Tibial nerve (tissue), 4 donors: ENCODE measurements at regions not wholly inside any gene's neighbourhood (a gene's known extent, or its start where the extent isn't known, plus 50 kb on each side); places are given as distances from the start of the nearest gene placed in this dataset.

ENCODE experiments used
- DNase-seq, 2 donors: peaks; one replicate each; pipeline ENCODE4 v3.0.0-alpha.2; 2019; ENCODE audit warnings: low spot score in 2 of 2
- H3K27ac ChIP-seq, 4 donors: fragments of 200-600 bp; sonication (generic) in 3 of 4; one replicate each; pipeline ENCODE4 v1.5.1; 2017 to 2019; ENCODE audit warnings: mild to moderate bottlenecking in 1 of 4
- H3K27me3 ChIP-seq, 2 donors: fragments of 200-600 bp; sonication (generic) in 1 of 2; one replicate each; pipeline versions ENCODE4 v1.5.1 to v1.6.0; 2017 to 2019
- H3K36me3 ChIP-seq, 3 donors: fragments of 200-600 bp; sonication (generic); one replicate each; pipeline ENCODE4 v1.5.1; 2018 to 2019
- H3K4me1 ChIP-seq, 4 donors: fragments of 200-600 bp; sonication (generic) in 3 of 4; one replicate each; pipeline ENCODE4 v1.5.1; 2017 to 2019
- H3K4me3 ChIP-seq, 4 donors: fragments of 200-600 bp; sonication (generic) in 3 of 4; one replicate each; pipeline ENCODE4 v1.5.1; 2017 to 2019; ENCODE audit warnings: mild to moderate bottlenecking in 1 of 4, moderate library complexity in 1 of 4
- H3K9me3 ChIP-seq, 4 donors: fragments of 200-600 bp; sonication (generic) in 3 of 4; one replicate each; pipeline ENCODE4 v1.5.1; 2017 to 2019
- CTCF ChIP-seq, 5 experiments: fragments of 200-600 bp in 3 of 5; fragments of 450-650 bp in 2 of 5; sonication (generic) in 3 of 5; IDR thresholded peaks; one replicate each; pipeline ENCODE4 v1.5.1; 2016 to 2019; ENCODE audit warnings: antibody characterized with exemption in 5 of 5, mild to moderate bottlenecking in 3 of 5, moderate library complexity in 2 of 5
- EP300 ChIP-seq, 2 donors: sonication (generic); formaldehyde crosslinking; IDR thresholded peaks; one replicate each; pipeline ENCODE4 v1.6.1; 2017; ENCODE audit warnings: antibody characterized with exemption in 2 of 2, mild to moderate bottlenecking in 1 of 2
- POLR2A ChIP-seq, 2 donors: fragments of 450-650 bp; IDR thresholded peaks; one replicate each; pipeline ENCODE4 v1.6.1; 2017; ENCODE audit warnings: antibody characterized with exemption in 2 of 2, mild to moderate bottlenecking in 2 of 2, moderate library complexity in 2 of 2
- WGBS, 2 donors: methylation state at CpG; one replicate each; pipeline ENCODE4 v1.1.5; 2018; 5-methylcytosine and 5-hydroxymethylcytosine counted together

GRCh38 chr4:180852738-180853137 lies 1390.5 kb upstream of the TENM3 start:
- H3K4me1 ChIP-seq, result no peaks in the 10 kb centered on the region
- H3K27me3 ChIP-seq, result no peaks in the 10 kb centered on the region
- TF ChIP-seq POLR2A (IDR thresholded peaks at IDR 0.05) (no peak), EP300 (IDR thresholded peaks at IDR 0.05) (no peak), CTCF (IDR thresholded peaks at IDR 0.05) (no peak)
- 51 to 52% methylated on average over 6 of the region's 6 CpGs for WGBS, 2 donors
- H3K9me3 ChIP-seq, result no peaks in the 10 kb centered on the region
- H3K4me3 ChIP-seq, result no peak overlapping the region
- DNase-seq, result no peak
- H3K27ac ChIP-seq, result no peak overlapping the region
- no peaks in the 10 kb centered on the region for H3K36me3 ChIP-seq

- no peaks in the 10 kb centered on the region for H3K4me1 ChIP-seq
- TF ChIP-seq CTCF (IDR thresholded peaks at IDR 0.05) (no peak), EP300 (IDR thresholded peaks at IDR 0.05) (no peak), POLR2A (IDR thresholded peaks at IDR 0.05) (no peak)
- no peaks in the 10 kb centered on the region for H3K27me3 ChIP-seq
- H3K36me3 ChIP-seq, result no peaks in the 10 kb centered on the region
- H3K4me3 ChIP-seq, result no peak overlapping the region
- no peaks in the 10 kb centered on the region for H3K9me3 ChIP-seq
- no peak for DNase-seq
- no peak overlapping the region for H3K27ac ChIP-seq
- 79 to 81% methylated on average over 2 of the region's 2 CpGs for WGBS, 2 donors
Observed at GRCh38 chr4:180855184-180855583, 1388.0 kb upstream of the TENM3 start.

- no peak overlapping the region for H3K27ac ChIP-seq
- no peak overlapping the region for H3K4me3 ChIP-seq
- TF ChIP-seq EP300 (IDR thresholded peaks at IDR 0.05) (no peak), CTCF (IDR thresholded peaks at IDR 0.05) (no peak), POLR2A (IDR thresholded peaks at IDR 0.05) (no peak)
- no peaks in the 10 kb centered on the region for H3K4me1 ChIP-seq
- H3K9me3 ChIP-seq, result no peaks in the 10 kb centered on the region
- 78 to 82% methylated on average over 9 to 11 of the region's 12 CpGs for WGBS, 2 donors
- no peaks in the 10 kb centered on the region for H3K27me3 ChIP-seq
- DNase-seq, result no peak
- H3K36me3 ChIP-seq, result no peaks in the 10 kb centered on the region
Observed at GRCh38 chr4:180860089-180860720, 1383.0 kb upstream of the TENM3 start.

- no peak for DNase-seq
- Histone ChIP-seq H3K27ac (no peak overlapping the region), H3K36me3 (no peaks in the 10 kb centered on the region), H3K9me3 (peaks cover 0 to 10% (median 0%) of the 10 kb centered on the region in 4 donors), H3K4me1 (no peaks in the 10 kb centered on the region), H3K27me3 (no peaks in the 10 kb centered on the region), H3K4me3 (no peak overlapping the region)
- no peak for TF ChIP-seq POLR2A (IDR thresholded peaks at IDR 0.05)
- TF ChIP-seq CTCF (IDR thresholded peaks at IDR 0.05), result no peak
- TF ChIP-seq EP300 (IDR thresholded peaks at IDR 0.05), result no peak
- WGBS, 2 donors, result 94% methylated on average over 11 of the region's 11 CpGs
Observed at GRCh38 chr4:180861651-180862050, 1381.6 kb upstream of the TENM3 start.

GRCh38 chr4:180866933-180867643 lies 1376.1 kb upstream of the TENM3 start:
- no peak for TF ChIP-seq CTCF (IDR thresholded peaks at IDR 0.05)
- no peak for TF ChIP-seq POLR2A (IDR thresholded peaks at IDR 0.05)
- TF ChIP-seq EP300 (IDR thresholded peaks at IDR 0.05), result no peak
- WGBS, 2 donors, result 88 to 92% methylated on average over 10 to 16 of the region's 16 CpGs

More at GRCh38 chr4:180866933-180867643, 1376.1 kb upstream of the TENM3 start:
- Histone ChIP-seq H3K9me3 (peaks cover 0 to 17% (median 0%) of the 10 kb centered on the region in 4 donors), H3K27me3 (no peaks in the 10 kb centered on the region), H3K36me3 (no peaks in the 10 kb centered on the region), H3K27ac (no peak overlapping the region), H3K4me3 (no peak overlapping the region), H3K4me1 (no peaks in the 10 kb centered on the region)
- DNase-seq, result no peak
